GM19463 (cell line): ENCODE measurements at regions not wholly inside any gene's neighbourhood (a gene's known extent, or its start where the extent isn't known, plus 50 kb on each side); places are given as distances from the start of the nearest gene placed in this dataset.
"Not testable (repeated sequence)": the region's sequence is repeated elsewhere in the genome, so short reads cannot be mapped to it uniquely, and the experiment has no call there.

Experiments
- ATAC-seq: cut with Tn5 transposase; IDR thresholded peaks from one replicate; pipeline ENCODE4 v1.9.1; 2021; ENCODE audit warnings: mild to moderate bottlenecking, moderate library complexity; ENCODE audit not compliant: unreplicated experiment

- not testable (repeated sequence) for ATAC-seq
Measured at GRCh38 chr1:148361427-148362215, 121.5 kb downstream of the PPIAL4G start.

- no peak for ATAC-seq
Measured at GRCh38 chr1:148357037-148357436, 126.1 kb downstream of the PPIAL4G start.

- ATAC-seq, result no peak
Measured at GRCh38 chr1:148355976-148356375, 127.1 kb downstream of the PPIAL4G start.

GRCh38 chr1:148354913-148355308 is 128.2 kb downstream of the PPIAL4G start:
- ATAC-seq, result no peak

GRCh38 chr1:148354284-148354912 is 128.7 kb downstream of the PPIAL4G start:
- ATAC-seq, result no peak

- no peak for ATAC-seq
Measured at GRCh38 chr1:148353461-148354283, 129.4 kb downstream of the PPIAL4G start.

- ATAC-seq, result no peak
Measured at GRCh38 chr1:148352470-148353053, 130.5 kb downstream of the PPIAL4G start.

- no peak for ATAC-seq
Measured at GRCh38 chr1:148347781-148348180, 135.3 kb downstream of the PPIAL4G start.

- not testable (repeated sequence) for ATAC-seq
Measured at GRCh38 chr1:148345659-148346151, 137.4 kb downstream of the PPIAL4G start.

GRCh38 chr1:148344651-148345050 is 138.5 kb downstream of the PPIAL4G start:
- ATAC-seq, result not testable (repeated sequence)

- ATAC-seq, result not testable (repeated sequence)
Measured at GRCh38 chr1:148341729-148342128, 141.4 kb downstream of the PPIAL4G start.

GRCh38 chr1:148336121-148336918 is 146.8 kb downstream of the PPIAL4G start:
- ATAC-seq, result not testable (repeated sequence)

GRCh38 chr1:148334339-148335130 is 148.6 kb downstream of the PPIAL4G start:
- ATAC-seq, result peak; percentile 64

- ATAC-seq, result no peak
Measured at GRCh38 chr1:148333875-148334338, 149.2 kb downstream of the PPIAL4G start.

GRCh38 chr1:148328884-148329283 is 154.2 kb downstream of the PPIAL4G start:
- no peak for ATAC-seq

GRCh38 chr1:148325031-148325430 is 158.1 kb downstream of the PPIAL4G start:
- not testable (repeated sequence) for ATAC-seq

- not testable (repeated sequence) for ATAC-seq
Measured at GRCh38 chr1:148324465-148324864, 158.6 kb downstream of the PPIAL4G start.

- not testable (repeated sequence) for ATAC-seq
Measured at GRCh38 chr1:148320079-148320478, 163.0 kb downstream of the PPIAL4G start.

- ATAC-seq, result peak; percentile 6
Measured at GRCh38 chr1:148318904-148319242, 164.2 kb downstream of the PPIAL4G start.
